Endothelial cell of umbilical vein (primary cell): ENCODE measurements at regions not wholly inside any gene's neighbourhood (a gene's known extent, or its start where the extent isn't known, plus 50 kb on each side); places are given as distances from the start of the nearest gene placed in this dataset.
"Not testable (repeated sequence)": the region's sequence is repeated elsewhere in the genome, so short reads cannot be mapped to it uniquely, and the experiment has no call there.

Source experiments
- BruUV-seq: library from RNA; stranded (reverse); fragments of 400-500 nt; replicated peaks from 2 replicates; lab custom pipeline; 2021; lab: Mats Ljungman, UMichigan
- CTCF ChIA-PET: fragments of 300-600, 350-600 bp; sonication (Branson Sonifier 250); formaldehyde crosslinking; loops from one replicate; lab custom pipeline; 2021; ENCODE audit warnings: antibody characterized with exemption, inconsistent platforms; lab: Charles Lee
- POLR2A ChIA-PET: fragments of 300-600, 350-600 bp; sonication (Branson Sonifier 250); formaldehyde crosslinking; loops from one replicate; lab custom pipeline; 2021; ENCODE audit warnings: antibody characterized with exemption, inconsistent platforms; lab: Charles Lee
- DNase-seq: peaks from one replicate; pipeline ENCODE4 v3.0.0-alpha.2; 2011; ENCODE audit warnings: low read depth, low spot score
- FAIRE-seq: peaks from 2 replicates; lab custom pipeline; 2011; peaks lifted over from hg19 to GRCh38; lab: Jason Lieb, UNC
- H2AFZ ChIP-seq: 2 replicates; pipeline ENCODE4 v1.6.0; 2012; ENCODE audit warnings: low read depth, low read length, control low read depth, inconsistent platforms
- H3K27ac ChIP-seq: 2 replicates; pipeline ENCODE4 v1.5.1; 2011; ENCODE audit warnings: low read depth, mild to moderate bottlenecking, control low read depth, low read length, moderate library complexity; ENCODE audit not compliant: insufficient read depth
- H3K27me3 ChIP-seq, 2 experiments: 2 replicates each; pipeline versions ENCODE4 v1.6.0 to v1.6.1; 2011; ENCODE audit warnings: low read length in 2 of 2, mixed read lengths in 1 of 2; ENCODE audit not compliant: control insufficient read depth in 2 of 2, insufficient read depth in 2 of 2
- H3K36me3 ChIP-seq, 2 experiments: 2 replicates in 1 of 2; 3 replicates in 1 of 2; pipeline ENCODE4 v1.5.1; 2011; ENCODE audit warnings: low read length in 2 of 2, mild to moderate bottlenecking in 1 of 2, moderate library complexity in 1 of 2; ENCODE audit not compliant: control insufficient read depth in 2 of 2, insufficient read depth in 2 of 2; ENCODE audit errors: extremely low read depth in 1 of 2
- H3K4me1 ChIP-seq: 3 replicates; pipeline ENCODE4 v1.5.1; 2011; ENCODE audit warnings: mild to moderate bottlenecking, low read length; ENCODE audit not compliant: control insufficient read depth, insufficient read depth; ENCODE audit errors: extremely low read depth
- H3K4me2 ChIP-seq: 2 replicates; pipeline ENCODE4 v1.6.1; 2011; ENCODE audit warnings: low read length, control low read depth, mixed read lengths; ENCODE audit not compliant: insufficient read depth
- H3K4me3 ChIP-seq, 3 experiments: fragments of 200-600 bp in 1 of 3; sonication (generic), shearing (Covaris generic) in 1 of 3; replicated peaks in 1 of 3; 2 replicates each; pipeline ENCODE4 v1.5.1; 2011 to 2016; ENCODE audit warnings: control low read depth in 3 of 3, low read length in 3 of 3, mild to moderate bottlenecking in 2 of 3, inconsistent platforms in 1 of 3, low read depth in 1 of 3, moderate library complexity in 1 of 3; ENCODE audit not compliant: insufficient read depth in 1 of 3
- H3K79me2 ChIP-seq: 2 replicates; pipeline ENCODE4 v1.6.0; 2012; ENCODE audit warnings: low read length, inconsistent platforms; ENCODE audit not compliant: control insufficient read depth, insufficient read depth
- H3K9ac ChIP-seq: replicated peaks from 2 replicates; pipeline ENCODE3; 2011; ENCODE audit warnings: low read length, control low read depth; ENCODE audit not compliant: insufficient read depth; ENCODE audit errors: extremely low read depth
- H3K9me1 ChIP-seq: replicated peaks from 3 replicates; pipeline ENCODE4 v1.6.0; 2011; ENCODE audit warnings: mild to moderate bottlenecking, low read length; ENCODE audit not compliant: control insufficient read depth, insufficient read depth; ENCODE audit errors: extremely low read depth
- H3K9me3 ChIP-seq: replicated peaks from 2 replicates; pipeline ENCODE4 v1.5.1; 2012; ENCODE audit warnings: low read length, inconsistent platforms; ENCODE audit not compliant: control insufficient read depth, insufficient read depth
- H4K20me1 ChIP-seq: replicated peaks from 2 replicates; pipeline ENCODE3; 2011; ENCODE audit warnings: mild to moderate bottlenecking, low read length; ENCODE audit not compliant: control insufficient read depth, insufficient read depth; ENCODE audit errors: extremely low read depth
- EZH2 ChIP-seq: IDR thresholded peaks from 2 replicates; pipeline ENCODE4 v1.6.1; 2012; ENCODE audit warnings: borderline replicate concordance, low read depth, mild to moderate bottlenecking, moderate library complexity, low read length, inconsistent platforms; ENCODE audit not compliant: severe bottlenecking
- FOS ChIP-seq: IDR thresholded peaks from 2 replicates; pipeline ENCODE4 v1.6.1; 2011; ENCODE audit warnings: mild to moderate bottlenecking, low read length, moderate library complexity, borderline replicate concordance; ENCODE audit not compliant: insufficient read depth
- GATA2 ChIP-seq: IDR thresholded peaks from 2 replicates; pipeline ENCODE4 v1.7.0; 2011; ENCODE audit warnings: low read depth, mild to moderate bottlenecking, moderate library complexity, mixed read lengths, low read length; ENCODE audit not compliant: insufficient read length, insufficient read depth
- JUN ChIP-seq: IDR thresholded peaks from 2 replicates; pipeline ENCODE4 v1.6.1; 2011; ENCODE audit warnings: borderline replicate concordance, low read depth; ENCODE audit not compliant: insufficient read length, insufficient read depth
- POLR2A ChIP-seq: IDR thresholded peaks from 2 replicates; pipeline ENCODE4 v1.6.1; 2012; ENCODE audit warnings: low read depth, mild to moderate bottlenecking, control low read depth, low read length
- POLR2AphosphoS5 ChIP-seq: IDR thresholded peaks from 2 replicates; pipeline ENCODE4 v1.6.1; 2012; ENCODE audit warnings: low read depth, mild to moderate bottlenecking, control low read depth, low read length, moderate library complexity; ENCODE audit not compliant: insufficient read depth
- dilution Hi-C: fragments of 300-500 bp; cut with MboI; formaldehyde crosslinking; loops from one replicate; pipeline ENCODE4 v1.15.0; 2019; ENCODE audit warnings: low sequenced_read_pairs; ENCODE audit not compliant: extremely low pct_ligation_motif_present
- intact Hi-C: fragments of 100-400 bp; cut with micrococcal nuclease; formaldehyde crosslinking; loops from one replicate; pipeline ENCODE4 v1.10.0; 2022
- TF ChIP-seq, protein P1 (sequence below): IDR thresholded peaks from 2 replicates; pipeline ENCODE4 v1.6.1; 2011; ENCODE audit not compliant: insufficient read depth, insufficient read length
- TF ChIP-seq, protein P2 (sequence below), 2 donors: IDR thresholded peaks; 1 replicate in 1 of 2; 2 replicates in 1 of 2; pipeline ENCODE4 v1.5.1; 2011; ENCODE audit warnings: low read length in 2 of 2, mild to moderate bottlenecking in 2 of 2, moderate library complexity in 2 of 2, control low read depth in 1 of 2, inconsistent platforms in 1 of 2, low read depth in 1 of 2; ENCODE audit not compliant: insufficient read depth in 1 of 2; ENCODE audit errors: extremely low read depth in 1 of 2

DNA sequence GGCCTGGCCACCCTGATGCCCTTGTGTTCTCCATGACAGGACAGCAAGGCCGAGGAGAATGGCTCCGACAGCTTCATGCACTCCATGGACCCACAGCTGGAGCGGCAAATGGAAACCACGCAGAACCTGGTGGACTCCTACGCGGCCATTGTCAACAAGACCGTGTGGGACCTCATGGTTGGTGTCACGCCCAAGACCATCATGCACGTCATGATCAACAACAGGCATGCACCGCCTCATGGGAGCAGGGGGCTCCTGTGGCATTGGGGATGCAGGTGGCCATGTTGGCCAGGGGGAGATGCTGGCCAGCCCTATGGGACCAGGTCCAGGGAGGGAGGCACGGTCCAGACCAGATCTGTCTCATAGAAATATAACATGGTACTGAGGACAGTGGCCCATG, 62.9 kb downstream of the GOLGA8B start:
- Histone ChIP-seq H3K4me3 (no peak overlapping the region), H3K4me1 (no peaks in the 10 kb centered on the region), H3K9me3 (no peaks in the 10 kb centered on the region), H3K4me2 (no peak overlapping the region), H3K9me1 (no peaks in the 10 kb centered on the region), H3K79me2 (no peaks in the 10 kb centered on the region), H2AFZ (no peak overlapping the region), H3K9ac (no peak overlapping the region), H3K36me3 (no peaks in the 10 kb centered on the region), H4K20me1 (no peaks in the 10 kb centered on the region), H3K27me3 (peaks cover 3 to 4% of the 10 kb centered on the region in 2 experiments), H3K27ac (no peak overlapping the region)
- DNase-seq, result no peak
- CTCF ChIA-PET, result interaction anchor here (1.9 kb wide), 1 partner anchor 67 kb away, joined by 6 read pairs; no protein-coding TSS in a partner anchor
- BruUV-seq, result no TSS peak
- FAIRE-seq, result no peak
- TF ChIP-seq POLR2A (no peak), POLR2AphosphoS5 (no peak), JUN (no peak), GATA2 (no peak), FOS (no peak), EZH2 (no peak)
- TF ChIP-seq, protein P1, sequence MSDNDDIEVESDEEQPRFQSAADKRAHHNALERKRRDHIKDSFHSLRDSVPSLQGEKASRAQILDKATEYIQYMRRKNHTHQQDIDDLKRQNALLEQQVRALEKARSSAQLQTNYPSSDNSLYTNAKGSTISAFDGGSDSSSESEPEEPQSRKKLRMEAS, result no peak
- TF ChIP-seq, protein P2, sequence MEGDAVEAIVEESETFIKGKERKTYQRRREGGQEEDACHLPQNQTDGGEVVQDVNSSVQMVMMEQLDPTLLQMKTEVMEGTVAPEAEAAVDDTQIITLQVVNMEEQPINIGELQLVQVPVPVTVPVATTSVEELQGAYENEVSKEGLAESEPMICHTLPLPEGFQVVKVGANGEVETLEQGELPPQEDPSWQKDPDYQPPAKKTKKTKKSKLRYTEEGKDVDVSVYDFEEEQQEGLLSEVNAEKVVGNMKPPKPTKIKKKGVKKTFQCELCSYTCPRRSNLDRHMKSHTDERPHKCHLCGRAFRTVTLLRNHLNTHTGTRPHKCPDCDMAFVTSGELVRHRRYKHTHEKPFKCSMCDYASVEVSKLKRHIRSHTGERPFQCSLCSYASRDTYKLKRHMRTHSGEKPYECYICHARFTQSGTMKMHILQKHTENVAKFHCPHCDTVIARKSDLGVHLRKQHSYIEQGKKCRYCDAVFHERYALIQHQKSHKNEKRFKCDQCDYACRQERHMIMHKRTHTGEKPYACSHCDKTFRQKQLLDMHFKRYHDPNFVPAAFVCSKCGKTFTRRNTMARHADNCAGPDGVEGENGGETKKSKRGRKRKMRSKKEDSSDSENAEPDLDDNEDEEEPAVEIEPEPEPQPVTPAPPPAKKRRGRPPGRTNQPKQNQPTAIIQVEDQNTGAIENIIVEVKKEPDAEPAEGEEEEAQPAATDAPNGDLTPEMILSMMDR (IDR thresholded peaks at IDR 0.05; ENCODE audit: extremely low read depth in 1 of 2, insufficient read depth in 1 of 2, low read depth in 1 of 2, low read length in 2 of 2), result no peak
- POLR2A ChIA-PET, result no interaction called here
- dilution Hi-C loops (no loop called here), intact Hi-C loops (no loop called here)

DNA sequence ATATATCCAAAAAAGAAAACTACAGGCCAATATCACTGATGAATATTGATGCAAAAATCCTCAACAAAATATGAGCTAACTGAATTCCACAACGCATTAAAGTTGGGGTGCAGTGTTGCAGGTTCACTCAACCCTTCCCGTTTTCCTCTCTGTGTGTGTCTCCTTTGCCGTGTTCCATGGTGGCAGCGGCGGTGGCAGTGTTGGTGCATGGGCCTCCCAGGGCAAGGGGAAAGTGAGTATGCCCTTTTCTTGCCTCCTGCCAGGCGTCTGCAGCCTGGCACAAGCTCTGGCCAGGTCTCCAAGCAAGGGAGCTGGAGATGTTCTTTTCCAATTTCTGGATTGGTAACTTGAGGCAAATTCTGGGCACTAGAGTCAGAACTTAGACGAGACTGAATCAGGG, 63.4 kb downstream of the GOLGA8B start:
- intact Hi-C loops, H4K20me1 ChIP-seq, H3K27me3 ChIP-seq, H3K79me2 ChIP-seq, H3K9me3 ChIP-seq, H3K4me3 ChIP-seq, H3K4me2 ChIP-seq, H3K9ac ChIP-seq, H2AFZ ChIP-seq, DNase-seq, dilution Hi-C loops, POLR2A ChIA-PET, H3K9me1 ChIP-seq, H3K36me3 ChIP-seq, BruUV-seq, H3K4me1 ChIP-seq, FAIRE-seq, H3K27ac ChIP-seq: not testable (repeated sequence)
- CTCF ChIA-PET, result interaction anchor here (1.9 kb wide), 1 partner anchor 68 kb away, joined by 6 read pairs; no protein-coding TSS in a partner anchor
